Suprapubic skin (tissue), 4 donors: ENCODE measurements at regions not wholly inside any gene's neighbourhood (a gene's known extent, or its start where the extent isn't known, plus 50 kb on each side); places are given as distances from the start of the nearest gene placed in this dataset.

Experiments used
- CTCF ChIP-seq, 2 donors: fragments of 200-600 bp in 1 of 2; fragments of 450-650 bp in 1 of 2; sonication (generic) in 1 of 2; IDR thresholded peaks; one replicate each; pipeline ENCODE4 v1.5.1; 2016 to 2019; ENCODE audit warnings: antibody characterized with exemption in 2 of 2, mild to moderate bottlenecking in 1 of 2, moderate library complexity in 1 of 2
- EP300 ChIP-seq: sonication (generic); formaldehyde crosslinking; IDR thresholded peaks from one replicate; pipeline ENCODE4 v1.6.1; 2017; ENCODE audit warnings: antibody characterized with exemption
- POLR2A ChIP-seq, 2 donors: fragments of 450-650 bp; IDR thresholded peaks; one replicate each; pipeline ENCODE4 v1.6.1; 2017; ENCODE audit warnings: antibody characterized with exemption in 2 of 2, mild to moderate bottlenecking in 2 of 2, moderate library complexity in 2 of 2
- POLR2AphosphoS5 ChIP-seq, 3 donors: sonication (generic); formaldehyde crosslinking; IDR thresholded peaks; one replicate each; pipeline ENCODE4 v1.6.1; 2017; ENCODE audit warnings: antibody characterized with exemption in 3 of 3

GRCh38 chr3:166688665-166689064 is 691.4 kb downstream of the ZBBX start:
- TF ChIP-seq EP300 (no peak), POLR2AphosphoS5 (IDR thresholded peaks at IDR 0.05) (no peak), CTCF (IDR thresholded peaks at IDR 0.05) (no peak), POLR2A (IDR thresholded peaks at IDR 0.05) (no peak)
